RCC 7860 (cell line): ENCODE measurements at regions not wholly inside any gene's neighbourhood (a gene's known extent, or its start where the extent isn't known, plus 50 kb on each side); places are given as distances from the start of the nearest gene placed in this dataset.
A peak's percentile ranks its signal among the peaks of the same experiment; 100 is the strongest.
"Not testable (repeated sequence)": the region's sequence is repeated elsewhere in the genome, so short reads cannot be mapped to it uniquely, and the experiment has no call there.

Source experiments
- DNase-seq: peaks from one replicate; pipeline ENCODE4 v3.0.0-alpha.2; 2015; ENCODE audit warnings: low spot score
- FAIRE-seq: peaks from 2 replicates; lab custom pipeline; 2012; peaks lifted over from hg19 to GRCh38; lab: Jason Lieb, UNC

- FAIRE-seq: no peak
- DNase-seq: no peak
These were observed 79.3 kb upstream of the CD28 start for GRCh38 chr2:203626952-203627681.

GRCh38 chr2:203629699-203630098, 76.7 kb upstream of the CD28 start:
- no peak for DNase-seq
- no peak for FAIRE-seq

GRCh38 chr2:203631068-203631757, 75.2 kb upstream of the CD28 start:
- FAIRE-seq: no peak

GRCh38 chr2:203636588-203637470, 69.6 kb upstream of the CD28 start:
- FAIRE-seq (peak; percentile 47), DNase-seq (no peak)

More at GRCh38 chr2:203631068-203631757, 75.2 kb upstream of the CD28 start:
- DNase-seq: no peak

- no peak for FAIRE-seq
- DNase-seq: no peak
These were observed 68.8 kb upstream of the CD28 start for GRCh38 chr2:203637471-203638167.

GRCh38 chr2:203641865-203642264, 64.6 kb upstream of the CD28 start:
- DNase-seq, FAIRE-seq: not testable (repeated sequence)

- not testable (repeated sequence) for FAIRE-seq, DNase-seq
These were observed 63.6 kb upstream of the CD28 start for GRCh38 chr2:203642841-203643240.

- no peak for DNase-seq
- FAIRE-seq: no peak
These were observed 60.6 kb upstream of the CD28 start for GRCh38 chr2:203645831-203646230.

- DNase-seq (no peak), FAIRE-seq (no peak)
These were observed 60.1 kb upstream of the CD28 start for GRCh38 chr2:203646266-203646864.

- DNase-seq: no peak
- no peak for FAIRE-seq
These were observed 59.5 kb upstream of the CD28 start for GRCh38 chr2:203646961-203647360.

- FAIRE-seq: no peak
- no peak for DNase-seq
These were observed 58.9 kb upstream of the CD28 start for GRCh38 chr2:203647579-203647978.

- FAIRE-seq (no peak), DNase-seq (no peak)
These were observed 58.2 kb upstream of the CD28 start for GRCh38 chr2:203648273-203648672.

- DNase-seq (no peak), FAIRE-seq (no peak)
These were observed 57.1 kb upstream of the CD28 start for GRCh38 chr2:203649176-203649814.

- FAIRE-seq: peak; percentile 11
- DNase-seq: peak; percentile 50
These were observed 55.4 kb upstream of the CD28 start for GRCh38 chr2:203650860-203651613.

- no peak for FAIRE-seq
- DNase-seq: no peak
These were observed 54.8 kb upstream of the CD28 start for GRCh38 chr2:203651621-203652020.

GRCh38 chr2:203654826-203655225, 51.6 kb upstream of the CD28 start:
- FAIRE-seq: no peak
- DNase-seq: no peak

- FAIRE-seq (no peak), DNase-seq (no peak)
These were observed 49.7 kb upstream of the CD28 start for GRCh38 chr2:203656522-203657287.
